GM21786 (cell line): ENCODE measurements at regions not wholly inside any gene's neighbourhood (a gene's known extent, or its start where the extent isn't known, plus 50 kb on each side); places are given as distances from the start of the nearest gene placed in this dataset.
A peak's percentile ranks its signal among the peaks of the same experiment; 100 is the strongest.
"Not testable (repeated sequence)": the region's sequence is repeated elsewhere in the genome, so short reads cannot be mapped to it uniquely, and the experiment has no call there.

Experiments
- ATAC-seq: cut with Tn5 transposase; IDR thresholded peaks from one replicate; pipeline ENCODE4 v1.9.1; 2021; ENCODE audit not compliant: unreplicated experiment

- ATAC-seq: no peak
Observed at GRCh38 chr2:138881126-138881525, 100.9 kb upstream of the NXPH2 start.

- ATAC-seq: no peak
Observed at GRCh38 chr2:138879931-138880330, 99.7 kb upstream of the NXPH2 start.

GRCh38 chr2:138877421-138877820 lies 97.2 kb upstream of the NXPH2 start:
- no peak for ATAC-seq

- no peak for ATAC-seq
Observed at GRCh38 chr2:138874251-138874650, 94.1 kb upstream of the NXPH2 start.

- not testable (repeated sequence) for ATAC-seq
Observed at GRCh38 chr2:138872116-138872515, 91.9 kb upstream of the NXPH2 start.

- ATAC-seq: no peak
Observed at GRCh38 chr2:138871312-138871711, 91.1 kb upstream of the NXPH2 start.

- no peak for ATAC-seq
Observed at GRCh38 chr2:138867341-138867740, 87.2 kb upstream of the NXPH2 start.

GRCh38 chr2:138866797-138867196 lies 86.6 kb upstream of the NXPH2 start:
- no peak for ATAC-seq

GRCh38 chr2:138853761-138854160 lies 73.6 kb upstream of the NXPH2 start:
- no peak for ATAC-seq

GRCh38 chr2:138853296-138853695 lies 73.1 kb upstream of the NXPH2 start:
- no peak for ATAC-seq

- peak; percentile 88 for ATAC-seq
Observed at GRCh38 chr2:138846216-138846821, 66.1 kb upstream of the NXPH2 start.

- ATAC-seq: no peak
Observed at GRCh38 chr2:138842341-138842740, 62.2 kb upstream of the NXPH2 start.

GRCh38 chr2:138841459-138841858 lies 61.3 kb upstream of the NXPH2 start:
- no peak for ATAC-seq

GRCh38 chr2:138838851-138839620 lies 58.8 kb upstream of the NXPH2 start:
- ATAC-seq: no peak

- ATAC-seq: no peak
Observed at GRCh38 chr2:138831691-138832090, 51.5 kb upstream of the NXPH2 start.

GRCh38 chr2:138831154-138831553 lies 51.0 kb upstream of the NXPH2 start:
- ATAC-seq: no peak

GRCh38 chr2:138830547-138830946 lies 50.4 kb upstream of the NXPH2 start:
- no peak for ATAC-seq
